Adrenal gland (tissue), 9 donors: ENCODE measurements at regions not wholly inside any gene's neighbourhood (a gene's known extent, or its start where the extent isn't known, plus 50 kb on each side); places are given as distances from the start of the nearest gene placed in this dataset.

Experiments
- DNase-seq, 7 donors: peaks; one replicate each; pipeline ENCODE4 v3.0.0-alpha.2; 2019 to 2020
- H3K27ac ChIP-seq, 5 donors: fragments of 200-600 bp; sonication (generic) in 4 of 5; 1 replicate in 3 of 5; 2 replicates in 2 of 5; pipeline versions ENCODE4 v1.5.1 to v1.8.0; 2016 to 2020; ENCODE audit warnings: mild to moderate bottlenecking in 1 of 5
- H3K27me3 ChIP-seq: fragments of 200-600 bp; 2 replicates; pipeline ENCODE4 v1.8.0; 2021
- H3K36me3 ChIP-seq, 2 donors: fragments of 200-600 bp; replicated peaks in 1 of 2; 1 replicate in 1 of 2; 2 replicates in 1 of 2; pipeline versions ENCODE4 v1.5.1 to v1.8.0; 2018 to 2022
- H3K4me1 ChIP-seq, 2 donors: fragments of 200-600 bp; replicated peaks in 1 of 2; 1 replicate in 1 of 2; 2 replicates in 1 of 2; pipeline versions ENCODE4 v1.5.1 to v1.8.0; 2018 to 2021
- H3K4me3 ChIP-seq, 4 donors: fragments of 200-600 bp; sonication (generic) in 3 of 4; one replicate each; pipeline ENCODE4 v1.5.1; 2016 to 2018
- H3K9me3 ChIP-seq, 3 donors: fragments of 200-600 bp; sonication (generic) in 1 of 3; replicated peaks in 1 of 3; 1 replicate in 2 of 3; 2 replicates in 1 of 3; pipeline versions ENCODE4 v1.5.1 to v1.8.0; 2016 to 2021
- POLR2A ChIP-seq, 2 donors: fragments of 450-650 bp; IDR thresholded peaks; one replicate each; pipeline ENCODE4 v1.6.1; 2017; ENCODE audit warnings: antibody characterized with exemption in 2 of 2, mild to moderate bottlenecking in 2 of 2, moderate library complexity in 1 of 2
- WGBS, 4 donors: extraction: QIAGEN DNeasy Blood & Tissue Kit in 2 of 4; methylation state at CpG; one replicate each; pipeline versions ENCODE4 v1.1.5 to v1.1.7; 2013 to 2017; 5-methylcytosine and 5-hydroxymethylcytosine counted together
- intact Hi-C, 2 donors: fragments of 100-400 bp; cut with DNase I; formaldehyde crosslinking; loops; one replicate each; pipeline versions ENCODE4 v1.14.1 to v1.15.0; 2022 to 2023
- TF ChIP-seq, protein P1 (sequence below), 6 experiments: fragments of 450-650 bp in 4 of 6; fragments of 200-600 bp in 2 of 6; sonication (generic) in 1 of 6; IDR thresholded peaks; 1 replicate in 5 of 6; 2 replicates in 1 of 6; pipeline versions ENCODE4 v1.5.1 to v1.8.0; 2016 to 2021; ENCODE audit warnings: antibody characterized with exemption in 6 of 6, mild to moderate bottlenecking in 2 of 6, moderate library complexity in 1 of 6
- donor health status: healthy with polysubstance abuse.
- donor health status: Bipolar disorder and iron deficiency.
- donor health status: DM: yes; HTN: yes; CAD: no.
- donor health status: DM: no; HTN: no; CAD: no.
- donor health status: DM: no; HTN: no; CAD: no.

GRCh38 chr14:38128640-38129039 lies 79.1 kb upstream of the SSTR1 start:
- no peak for DNase-seq
- Histone ChIP-seq H3K4me3 (no peak overlapping the region), H3K27ac (no peak overlapping the region), H3K27me3 (no peaks in the 10 kb centered on the region), H3K36me3 (no peaks in the 10 kb centered on the region), H3K9me3 (no peaks in the 10 kb centered on the region), H3K4me1 (no peaks in the 10 kb centered on the region)
- intact Hi-C loops: no loop called here
- TF ChIP-seq, protein P1, sequence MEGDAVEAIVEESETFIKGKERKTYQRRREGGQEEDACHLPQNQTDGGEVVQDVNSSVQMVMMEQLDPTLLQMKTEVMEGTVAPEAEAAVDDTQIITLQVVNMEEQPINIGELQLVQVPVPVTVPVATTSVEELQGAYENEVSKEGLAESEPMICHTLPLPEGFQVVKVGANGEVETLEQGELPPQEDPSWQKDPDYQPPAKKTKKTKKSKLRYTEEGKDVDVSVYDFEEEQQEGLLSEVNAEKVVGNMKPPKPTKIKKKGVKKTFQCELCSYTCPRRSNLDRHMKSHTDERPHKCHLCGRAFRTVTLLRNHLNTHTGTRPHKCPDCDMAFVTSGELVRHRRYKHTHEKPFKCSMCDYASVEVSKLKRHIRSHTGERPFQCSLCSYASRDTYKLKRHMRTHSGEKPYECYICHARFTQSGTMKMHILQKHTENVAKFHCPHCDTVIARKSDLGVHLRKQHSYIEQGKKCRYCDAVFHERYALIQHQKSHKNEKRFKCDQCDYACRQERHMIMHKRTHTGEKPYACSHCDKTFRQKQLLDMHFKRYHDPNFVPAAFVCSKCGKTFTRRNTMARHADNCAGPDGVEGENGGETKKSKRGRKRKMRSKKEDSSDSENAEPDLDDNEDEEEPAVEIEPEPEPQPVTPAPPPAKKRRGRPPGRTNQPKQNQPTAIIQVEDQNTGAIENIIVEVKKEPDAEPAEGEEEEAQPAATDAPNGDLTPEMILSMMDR (IDR thresholded peaks at IDR 0.05): no peak
- no peak for TF ChIP-seq POLR2A (IDR thresholded peaks at IDR 0.05)

GRCh38 chr14:38129192-38129591 lies 78.5 kb upstream of the SSTR1 start:
- intact Hi-C loops: no loop called here
- H3K4me3 ChIP-seq: no peak overlapping the region
- no peak overlapping the region for H3K27ac ChIP-seq
- H3K4me1 ChIP-seq: no peaks in the 10 kb centered on the region
- 72 to 81% (median 79%) methylated on average over 2 of the region's 2 CpGs for whole genome bisulfite sequencing, 4 donors
- H3K27me3 ChIP-seq: no peaks in the 10 kb centered on the region
- TF ChIP-seq POLR2A (IDR thresholded peaks at IDR 0.05): no peak
- TF ChIP-seq, protein P1 (IDR thresholded peaks at IDR 0.05): no peak
- DNase-seq: no peak
- H3K9me3 ChIP-seq: no peaks in the 10 kb centered on the region
- H3K36me3 ChIP-seq: no peaks in the 10 kb centered on the region

DNA sequence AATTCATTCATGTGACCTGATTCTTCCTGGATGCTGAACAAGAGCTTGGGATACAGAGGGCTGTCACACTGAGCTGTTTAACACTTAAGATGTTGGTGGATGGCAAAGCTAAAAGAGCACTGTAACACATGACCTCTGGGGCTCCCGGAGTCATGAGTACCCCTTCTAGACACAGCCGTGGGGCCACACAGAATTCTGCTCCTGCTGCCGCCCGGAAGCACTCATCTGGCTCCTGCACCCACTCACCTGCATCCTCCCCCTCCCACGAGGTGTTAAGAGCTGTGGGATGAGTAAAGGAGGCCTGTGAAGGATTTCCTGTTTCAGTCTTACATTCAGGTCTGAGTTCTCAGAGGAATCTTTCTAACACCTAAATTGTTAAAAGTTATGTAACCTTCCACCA lies 78.0 kb upstream of the SSTR1 start:
- no peak overlapping the region for H3K27ac ChIP-seq
- TF ChIP-seq, protein P1 (IDR thresholded peaks at IDR 0.05): no peak
- no peak for TF ChIP-seq POLR2A (IDR thresholded peaks at IDR 0.05)
- DNase-seq: no peak
- H3K9me3 ChIP-seq: no peaks in the 10 kb centered on the region
- no peaks in the 10 kb centered on the region for H3K4me1 ChIP-seq
- no peaks in the 10 kb centered on the region for H3K27me3 ChIP-seq
- 73 to 92% (median 78%) methylated on average over 4 to 5 of the region's 5 CpGs for WGBS, 4 donors
- intact Hi-C loops: no loop called here
- H3K4me3 ChIP-seq: no peak overlapping the region
- H3K36me3 ChIP-seq: no peaks in the 10 kb centered on the region

GRCh38 chr14:38134416-38135030 lies 73.2 kb upstream of the SSTR1 start:
- Histone ChIP-seq H3K27ac (no peak overlapping the region), H3K27me3 (no peaks in the 10 kb centered on the region), H3K36me3 (no peaks in the 10 kb centered on the region), H3K9me3 (no peaks in the 10 kb centered on the region), H3K4me3 (no peak overlapping the region), H3K4me1 (no peaks in the 10 kb centered on the region)
- TF ChIP-seq, protein P1 (IDR thresholded peaks at IDR 0.05): no peak
- no peak for TF ChIP-seq POLR2A (IDR thresholded peaks at IDR 0.05)
- DNase-seq: no peak
- WGBS, 4 donors: 80 to 87% (median 83%) methylated on average over 10 of the region's 10 CpGs
- intact Hi-C loops: no loop called here
